ENCODE measurements at regions not wholly inside any gene's neighbourhood (a gene's known extent, or its start where the extent isn't known, plus 50 kb on each side); places are given as distances from the start of the nearest gene placed in this dataset.

- TF ChIP-seq CTCF (IDR thresholded peaks at IDR 0.05; ENCODE audit: low read depth, low read length), result no peak
- no peak for TF ChIP-seq POLR2A (IDR thresholded peaks at IDR 0.05; ENCODE audit: extremely low read depth, insufficient read length)
Measured at GRCh38 chr3:84881288-84881687, 77.5 kb upstream of the CADM2 start.

All from NB4 (cell line).